GM18502 (cell line): ENCODE measurements at regions not wholly inside any gene's neighbourhood (a gene's known extent, or its start where the extent isn't known, plus 50 kb on each side); places are given as distances from the start of the nearest gene placed in this dataset.

Source experiments
- ATAC-seq: cut with Tn5 transposase; IDR thresholded peaks from one replicate; pipeline ENCODE4 v1.9.1; 2021; ENCODE audit warnings: mild to moderate bottlenecking; ENCODE audit not compliant: unreplicated experiment, poor library complexity

GRCh38 chr20:10946124-10946880, 272.5 kb upstream of the JAG1 start:
- ATAC-seq, result no peak

- no peak for ATAC-seq
Measured at GRCh38 chr20:10947726-10948125, 273.9 kb upstream of the JAG1 start.

DNA sequence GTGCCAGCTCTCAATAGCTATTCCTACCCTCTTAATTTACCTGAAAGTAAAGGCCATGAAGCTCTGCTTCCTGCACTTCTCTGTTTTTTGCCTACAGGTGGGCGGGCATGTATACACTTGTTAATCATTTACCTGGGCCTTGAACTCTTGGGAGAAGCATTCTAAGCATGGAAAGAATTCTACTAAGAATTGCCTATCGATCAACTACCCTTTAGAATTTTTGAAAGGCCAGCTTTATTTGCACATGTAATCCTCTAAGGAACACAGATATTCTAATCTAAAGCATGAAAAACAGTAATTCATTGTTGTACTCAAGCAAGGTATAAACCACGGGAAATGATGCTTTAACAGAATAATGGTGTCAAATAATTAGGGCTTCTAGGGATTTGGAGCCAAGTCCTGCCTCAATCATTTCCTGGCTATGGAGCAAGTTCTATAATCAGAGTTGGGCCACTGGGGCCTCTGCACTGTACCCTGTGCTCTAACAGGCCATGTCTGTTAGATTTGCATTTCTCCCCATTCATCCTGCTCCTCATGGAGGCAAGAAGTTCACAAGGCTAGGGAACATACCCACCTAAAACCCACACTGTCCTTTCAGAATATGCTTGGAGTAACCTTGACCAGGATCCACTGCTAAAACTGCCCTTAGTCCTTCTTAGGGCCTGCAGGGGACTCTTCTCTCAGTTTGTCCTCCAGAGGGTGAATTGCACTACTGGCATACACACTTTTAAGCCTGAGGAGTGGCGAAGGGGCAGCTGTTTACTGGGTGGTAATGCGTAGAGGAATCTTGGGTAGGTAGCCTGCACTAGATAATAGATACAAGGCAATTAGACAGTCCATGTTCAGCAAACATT, 276.4 kb upstream of the JAG1 start:
- ATAC-seq, result no peak

GRCh38 chr20:10951216-10951615, 277.4 kb upstream of the JAG1 start:
- ATAC-seq, result no peak

- no peak for ATAC-seq
Measured at GRCh38 chr20:10951904-10952303, 278.1 kb upstream of the JAG1 start.

- ATAC-seq, result no peak
Measured at GRCh38 chr20:10953437-10953836, 279.6 kb upstream of the JAG1 start.

DNA sequence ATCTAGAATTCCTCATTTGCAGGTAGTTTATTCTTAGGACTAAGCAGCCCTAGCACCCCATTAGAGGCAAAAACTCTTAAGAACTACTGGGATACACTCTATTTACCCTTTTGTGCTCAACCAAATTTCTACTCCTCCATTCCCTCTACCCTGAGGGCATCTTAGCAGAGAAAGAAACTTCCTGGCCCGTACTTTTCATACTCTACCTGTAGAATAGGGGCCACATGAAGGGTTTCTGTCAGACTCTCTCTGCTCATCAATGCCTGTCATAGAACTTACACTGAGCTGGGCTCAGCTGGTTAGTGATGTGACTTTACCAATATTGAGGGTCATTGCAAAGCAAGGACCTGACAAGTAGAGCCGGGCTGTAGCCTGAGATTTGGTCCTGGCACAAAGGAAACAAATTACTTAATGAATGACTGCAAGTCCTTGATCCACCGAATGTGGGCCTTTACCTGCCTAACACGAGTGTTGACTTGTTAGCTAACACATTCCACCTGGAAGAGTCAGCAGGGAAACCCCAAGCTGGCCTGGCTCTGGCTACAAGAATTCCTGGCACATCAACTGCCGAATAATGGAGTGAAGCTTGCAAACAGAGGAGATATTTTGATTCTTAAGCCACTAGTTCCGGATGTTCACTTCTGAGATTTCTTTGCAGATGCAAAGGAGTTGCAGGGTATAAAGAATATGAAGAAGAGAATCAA, 280.5 kb upstream of the JAG1 start:
- no peak for ATAC-seq

- no peak for ATAC-seq
Measured at GRCh38 chr20:10954908-10955580, 281.2 kb upstream of the JAG1 start.

DNA sequence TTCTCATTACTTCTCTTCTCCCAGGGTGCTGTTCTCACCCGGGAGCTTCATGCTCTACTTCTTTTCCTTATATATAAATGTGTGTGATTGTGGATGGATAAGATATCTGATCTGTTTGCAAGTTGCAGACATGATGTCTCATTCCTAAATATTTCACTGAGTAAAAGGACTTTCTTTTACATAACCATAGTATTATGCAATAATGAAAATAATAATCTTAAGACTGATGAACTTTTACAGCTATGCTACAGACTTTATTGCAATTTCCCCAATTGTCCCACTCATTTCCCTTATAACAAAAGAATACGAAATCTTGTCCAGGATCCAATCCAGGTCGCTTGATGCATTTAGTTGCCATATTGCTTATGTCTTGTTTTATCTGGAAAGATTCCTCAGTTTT, 284.5 kb upstream of the JAG1 start:
- ATAC-seq, result no peak

GRCh38 chr20:10960416-10960815, 286.6 kb upstream of the JAG1 start:
- ATAC-seq, result no peak

DNA sequence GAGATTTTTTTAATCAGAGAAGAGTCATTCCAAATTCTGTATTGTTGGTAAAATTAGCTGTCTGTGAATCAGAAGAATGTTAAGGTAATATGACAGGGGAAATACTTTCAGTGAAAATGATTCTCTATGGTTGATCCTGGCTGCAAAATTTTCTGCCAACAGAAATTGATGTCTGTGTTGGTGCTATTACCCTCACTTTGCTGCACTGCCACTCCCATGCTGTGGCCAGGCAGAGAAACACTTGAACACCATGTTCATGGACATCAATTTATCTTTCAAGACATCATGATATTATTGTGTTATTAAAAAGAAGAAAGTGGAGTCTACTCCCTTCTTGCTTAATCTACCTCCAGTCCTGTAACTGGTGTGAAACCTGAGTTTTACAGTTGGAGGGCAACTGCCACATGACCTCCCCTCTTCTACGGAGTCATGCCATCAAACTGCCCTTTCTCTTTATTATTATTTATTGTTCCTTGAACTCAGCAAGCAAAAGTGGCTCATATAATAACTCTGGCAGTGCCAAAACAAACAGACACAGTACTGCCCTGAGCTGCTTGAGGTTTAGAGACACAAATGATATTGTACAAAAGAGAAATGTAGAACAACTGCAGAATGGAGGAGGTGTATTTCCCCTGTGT, 288.0 kb upstream of the JAG1 start:
- no peak for ATAC-seq

DNA sequence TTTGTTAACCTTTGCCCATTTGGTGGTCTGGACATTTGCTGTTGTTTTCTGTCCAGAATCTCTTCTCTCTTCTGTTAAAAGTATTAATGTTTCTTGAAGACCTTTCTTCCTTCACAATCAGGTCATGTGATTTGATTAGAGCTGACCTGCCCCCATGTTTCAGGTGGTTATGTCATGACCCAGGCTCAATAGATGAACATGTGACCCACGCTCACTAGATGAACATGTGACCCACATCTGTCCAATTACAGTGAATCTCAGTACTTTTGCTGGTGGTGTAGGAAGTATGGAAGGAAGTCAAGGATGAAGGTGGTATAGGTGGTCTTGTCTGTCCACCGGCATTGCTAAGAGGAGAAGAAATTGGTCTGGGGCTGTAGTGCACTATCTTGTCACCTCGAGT, 289.1 kb upstream of the JAG1 start:
- no peak for ATAC-seq

- no peak for ATAC-seq
Measured at GRCh38 chr20:10963717-10964266, 290.0 kb upstream of the JAG1 start.

DNA sequence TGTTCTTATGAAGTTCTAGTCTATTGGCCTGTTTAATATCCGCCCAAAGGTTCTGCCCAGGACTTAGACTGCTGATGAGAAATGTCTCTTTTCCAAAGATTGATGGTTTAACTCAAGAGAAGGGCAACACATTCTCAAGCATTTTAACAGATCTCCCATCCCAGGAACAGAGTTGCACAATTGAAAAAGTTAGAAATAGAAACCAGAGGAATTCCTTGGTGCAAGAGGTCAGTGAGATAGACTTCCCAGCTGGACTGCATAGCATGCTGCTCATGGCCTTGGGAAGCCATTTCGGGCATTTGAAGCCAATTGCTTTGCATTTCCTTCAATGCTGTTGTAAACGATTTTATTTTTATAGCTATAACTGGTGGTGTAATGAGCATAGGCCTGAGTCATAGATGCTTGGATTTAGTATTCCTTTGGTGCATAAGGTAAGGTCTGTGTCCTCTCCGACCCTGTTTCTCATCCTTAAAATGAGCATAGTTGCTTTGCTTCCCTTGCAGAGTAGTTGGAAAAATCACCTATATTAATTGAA, 292.2 kb upstream of the JAG1 start:
- ATAC-seq, result no peak

- no peak for ATAC-seq
Measured at GRCh38 chr20:10970109-10970508, 296.3 kb upstream of the JAG1 start.

DNA sequence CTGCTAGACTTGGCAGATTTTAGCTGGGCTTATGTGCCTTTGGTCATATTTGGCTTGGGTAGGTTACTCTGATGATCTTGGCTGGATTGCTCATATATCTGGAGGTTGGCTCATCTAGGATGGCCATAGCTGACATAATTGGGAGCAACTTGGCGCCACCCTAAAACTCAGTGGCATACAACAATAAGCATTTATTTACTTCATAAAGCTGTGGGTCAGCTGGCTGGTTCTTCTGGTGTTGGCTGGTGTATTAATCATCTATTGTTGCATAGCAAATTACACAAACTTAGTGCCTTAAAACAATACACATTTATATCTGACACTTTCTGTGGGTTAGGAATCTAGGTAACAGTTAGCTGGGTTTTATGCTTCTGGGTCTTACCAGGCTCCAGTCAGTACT, 297.3 kb upstream of the JAG1 start:
- ATAC-seq, result no peak

GRCh38 chr20:10972219-10972860, 298.5 kb upstream of the JAG1 start:
- no peak for ATAC-seq

DNA sequence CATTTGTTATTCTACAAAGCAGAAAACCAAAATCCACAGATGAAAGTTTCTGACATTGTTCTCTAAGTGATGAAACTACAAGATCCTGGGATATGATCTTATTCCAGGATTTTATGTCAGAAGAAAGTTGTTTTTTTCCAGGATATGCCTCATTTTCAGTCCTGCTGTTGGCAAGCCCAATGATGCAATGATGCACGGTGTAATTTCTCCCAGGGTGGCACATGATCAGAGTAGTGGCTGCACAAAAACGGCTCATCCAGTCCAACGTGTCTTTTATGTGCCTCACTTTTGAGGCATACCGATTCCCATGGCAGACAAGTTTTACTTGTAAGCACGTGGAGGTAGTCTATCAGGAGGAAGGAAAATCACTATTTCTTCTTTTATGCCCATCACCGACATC, 302.3 kb upstream of the JAG1 start:
- no peak for ATAC-seq
